HG03442 (cell line): ENCODE measurements at regions not wholly inside any gene's neighbourhood (a gene's known extent, or its start where the extent isn't known, plus 50 kb on each side); places are given as distances from the start of the nearest gene placed in this dataset.

Experiments used
- ATAC-seq: cut with Tn5 transposase; IDR thresholded peaks from one replicate; pipeline ENCODE4 v1.9.1; 2021; ENCODE audit warnings: mild to moderate bottlenecking, moderate library complexity; ENCODE audit not compliant: unreplicated experiment

- no peak for ATAC-seq
Measured at GRCh38 chr6:11332463-11332862, 100.0 kb upstream of the NEDD9 start.

- ATAC-seq = no peak
Measured at GRCh38 chr6:11331111-11331510, 98.6 kb upstream of the NEDD9 start.

- no peak for ATAC-seq
Measured at GRCh38 chr6:11330413-11330760, 97.9 kb upstream of the NEDD9 start.

GRCh38 chr6:11329726-11330412 is 97.4 kb upstream of the NEDD9 start:
- no peak for ATAC-seq

- no peak for ATAC-seq
Measured at GRCh38 chr6:11328613-11329247, 96.3 kb upstream of the NEDD9 start.

- ATAC-seq = no peak
Measured at GRCh38 chr6:11327961-11328360, 95.5 kb upstream of the NEDD9 start.

GRCh38 chr6:11326116-11326515 is 93.6 kb upstream of the NEDD9 start:
- no peak for ATAC-seq

GRCh38 chr6:11324453-11325015 is 92.1 kb upstream of the NEDD9 start:
- ATAC-seq = peak; percentile 87

GRCh38 chr6:11323666-11324452 is 91.4 kb upstream of the NEDD9 start:
- ATAC-seq = no peak

- ATAC-seq = no peak
Measured at GRCh38 chr6:11322252-11322885, 89.9 kb upstream of the NEDD9 start.

- ATAC-seq = no peak
Measured at GRCh38 chr6:11320914-11321597, 88.6 kb upstream of the NEDD9 start.

GRCh38 chr6:11318835-11319813 is 86.7 kb upstream of the NEDD9 start:
- no peak for ATAC-seq

GRCh38 chr6:11317885-11318771 is 85.7 kb upstream of the NEDD9 start:
- peak; percentile 90 for ATAC-seq

- no peak for ATAC-seq
Measured at GRCh38 chr6:11315743-11316437, 83.4 kb upstream of the NEDD9 start.

- no peak for ATAC-seq
Measured at GRCh38 chr6:11313207-11313606, 80.7 kb upstream of the NEDD9 start.

- no peak for ATAC-seq
Measured at GRCh38 chr6:11311970-11312369, 79.5 kb upstream of the NEDD9 start.

GRCh38 chr6:11309947-11310665 is 77.6 kb upstream of the NEDD9 start:
- no peak for ATAC-seq
